NCI-H187 (cell line): ENCODE measurements at regions not wholly inside any gene's neighbourhood (a gene's known extent, or its start where the extent isn't known, plus 50 kb on each side); places are given as distances from the start of the nearest gene placed in this dataset.
"Not testable (repeated sequence)": the region's sequence is repeated elsewhere in the genome, so short reads cannot be mapped to it uniquely, and the experiment has no call there.

Source experiments
- DNase-seq, 2 experiments: peaks; one replicate each; lab custom pipeline; 2025; lab: John Stamatoyannopoulos, UW

- no peak for DNase-seq
These were observed 57.2 kb upstream of the RHOJ start for GRCh38 chr14:63147018-63147417.

GRCh38 chr14:63134801-63135200 is 69.4 kb upstream of the RHOJ start:
- DNase-seq, result peak in 1 of 2 experiments; percentile 1

- DNase-seq, result no peak
These were observed 73.7 kb upstream of the RHOJ start for GRCh38 chr14:63130531-63130930.

GRCh38 chr14:63106487-63106886 is 61.2 kb upstream of the KCNH5 start:
- DNase-seq, result not testable (repeated sequence)

GRCh38 chr14:63100552-63100951 is 55.3 kb upstream of the KCNH5 start:
- no peak for DNase-seq

GRCh38 chr14:63096186-63096585 is 50.9 kb upstream of the KCNH5 start:
- no peak for DNase-seq
